Panc1 (cell line): ENCODE measurements at regions not wholly inside any gene's neighbourhood (a gene's known extent, or its start where the extent isn't known, plus 50 kb on each side); places are given as distances from the start of the nearest gene placed in this dataset.

Experiments
- ATAC-seq: fragments of 200-7000 bp; cut with Tn5 transposase; 2 replicates; pipeline ENCODE4 v1.9.1; 2020; ENCODE audit warnings: mild to moderate bottlenecking, moderate library complexity
- BruUV-seq: library from RNA; stranded (reverse); fragments of 400-500 nt; replicated peaks from 2 replicates; lab custom pipeline; 2021; lab: Mats Ljungman, UMichigan
- CTCF ChIA-PET: fragments of 300-600 bp; sonication (Branson Sonifier 250); formaldehyde crosslinking; loops from one replicate; lab custom pipeline; 2022; ENCODE audit warnings: antibody characterized with exemption; lab: Charles Lee
- POLR2A ChIA-PET: fragments of 300-600 bp; sonication (Branson Sonifier 250); formaldehyde crosslinking; loops from one replicate; lab custom pipeline; 2022; ENCODE audit warnings: antibody characterized with exemption; lab: Charles Lee
- DNase-seq: peaks from one replicate; pipeline ENCODE4 v3.0.0-alpha.2; 2010; ENCODE audit warnings: low read depth, low spot score
- H3K27ac ChIP-seq: 2 replicates; pipeline ENCODE4 v1.5.1; 2011; ENCODE audit warnings: mild to moderate bottlenecking, low read length, inconsistent platforms
- H3K27me3 ChIP-seq: fragments of 200-500 bp; sonication (Bioruptor generic); 2 replicates; pipeline ENCODE4 v1.6.0; 2014; ENCODE audit warnings: low read length, inconsistent platforms; ENCODE audit not compliant: control insufficient read depth, insufficient read depth
- H3K36me3 ChIP-seq: fragments of 200-500 bp; sonication (Bioruptor generic); 2 replicates; pipeline ENCODE4 v1.5.1; 2014; ENCODE audit warnings: inconsistent platforms, mild to moderate bottlenecking, low read length, moderate library complexity; ENCODE audit not compliant: control insufficient read depth, insufficient read depth
- H3K4me1 ChIP-seq: 2 replicates; pipeline ENCODE4 v1.5.1; 2011; ENCODE audit warnings: inconsistent platforms, mild to moderate bottlenecking, low read length, moderate library complexity; ENCODE audit not compliant: control insufficient read depth, insufficient read depth
- H3K4me3 ChIP-seq, 2 experiments: 2 replicates each; pipeline ENCODE4 v1.5.1; 2011 to 2012; ENCODE audit warnings: low read depth in 2 of 2, low read length in 2 of 2, mild to moderate bottlenecking in 2 of 2, inconsistent platforms in 1 of 2, moderate library complexity in 1 of 2
- H3K9me3 ChIP-seq: fragments of 200-500 bp; sonication (Bioruptor generic); 2 replicates; pipeline ENCODE4 v1.5.1; 2014; ENCODE audit warnings: low read depth, mild to moderate bottlenecking, inconsistent platforms, low read length, moderate library complexity; ENCODE audit not compliant: control insufficient read depth, insufficient read depth
- POLR2AphosphoS5 ChIP-seq: IDR thresholded peaks from 2 replicates; pipeline ENCODE4 v1.6.1; 2012; ENCODE audit warnings: mild to moderate bottlenecking, low read depth, low read length, moderate library complexity
- REST ChIP-seq, 2 experiments: IDR thresholded peaks; 2 replicates each; pipeline ENCODE4 v1.6.1; 2011 to 2012; ENCODE audit warnings: low read depth in 2 of 2, control low read depth in 1 of 2, low read length in 1 of 2, mild to moderate bottlenecking in 1 of 2, moderate library complexity in 1 of 2; ENCODE audit not compliant: insufficient read depth in 1 of 2
- SIN3A ChIP-seq: IDR thresholded peaks from 2 replicates; pipeline ENCODE4 v1.6.1; 2012; ENCODE audit warnings: low read depth, mild to moderate bottlenecking, low read length, moderate library complexity, borderline replicate concordance; ENCODE audit not compliant: insufficient read depth
- TCF7L2 ChIP-seq: IDR thresholded peaks from 2 replicates; pipeline ENCODE4 v1.6.1; 2011; ENCODE audit warnings: mild to moderate bottlenecking, low read depth, low read length, inconsistent platforms
- in situ Hi-C: cut with HindIII; loops from 2 replicates; pipeline ENCODE4 v1.10.0; 2016; ENCODE audit warnings: low sequenced_read_pairs, low pct_unique_long_range_greater_than_20kb
- intact Hi-C: fragments of 100-400 bp; cut with micrococcal nuclease; formaldehyde crosslinking; loops from one replicate; pipeline ENCODE4 v1.10.0; 2022; ENCODE audit not compliant: unreplicated experiment
- TF ChIP-seq, protein P1 (sequence below): fragments of 450-650 bp; IDR thresholded peaks from 2 replicates; pipeline ENCODE4 v1.5.1; 2017; ENCODE audit warnings: mild to moderate bottlenecking

DNA sequence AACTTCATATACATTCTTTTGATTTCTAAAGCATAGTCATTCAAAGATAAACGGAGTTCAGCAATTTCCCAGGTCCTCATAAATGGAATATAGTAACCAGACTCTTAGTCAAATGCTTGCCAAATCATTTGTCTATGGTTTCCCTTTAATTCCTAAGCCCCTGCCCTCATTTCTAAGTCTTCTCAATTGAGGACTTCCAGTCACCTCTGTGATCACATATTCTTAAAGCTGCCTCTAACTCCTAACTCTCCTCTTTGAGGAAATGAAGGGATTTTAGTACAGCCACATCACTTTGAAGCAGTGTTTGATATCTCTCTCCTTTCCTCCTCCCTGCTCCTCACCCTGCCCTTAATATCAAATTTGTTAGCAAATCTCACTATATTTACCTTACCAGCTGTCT, 58.7 kb downstream of the PLEKHG1 start:
- H3K4me3 ChIP-seq, result no peak overlapping the region
- H3K36me3 ChIP-seq, result no peaks in the 10 kb centered on the region
- no peaks in the 10 kb centered on the region for H3K4me1 ChIP-seq
- TF ChIP-seq TCF7L2, result no peak
- no peak for TF ChIP-seq SIN3A
- no peak for TF ChIP-seq REST (IDR thresholded peaks at IDR 0.05; ENCODE audit: insufficient read depth in 1 of 2, low read depth in 2 of 2, low read length in 1 of 2)
- TF ChIP-seq, protein P1, sequence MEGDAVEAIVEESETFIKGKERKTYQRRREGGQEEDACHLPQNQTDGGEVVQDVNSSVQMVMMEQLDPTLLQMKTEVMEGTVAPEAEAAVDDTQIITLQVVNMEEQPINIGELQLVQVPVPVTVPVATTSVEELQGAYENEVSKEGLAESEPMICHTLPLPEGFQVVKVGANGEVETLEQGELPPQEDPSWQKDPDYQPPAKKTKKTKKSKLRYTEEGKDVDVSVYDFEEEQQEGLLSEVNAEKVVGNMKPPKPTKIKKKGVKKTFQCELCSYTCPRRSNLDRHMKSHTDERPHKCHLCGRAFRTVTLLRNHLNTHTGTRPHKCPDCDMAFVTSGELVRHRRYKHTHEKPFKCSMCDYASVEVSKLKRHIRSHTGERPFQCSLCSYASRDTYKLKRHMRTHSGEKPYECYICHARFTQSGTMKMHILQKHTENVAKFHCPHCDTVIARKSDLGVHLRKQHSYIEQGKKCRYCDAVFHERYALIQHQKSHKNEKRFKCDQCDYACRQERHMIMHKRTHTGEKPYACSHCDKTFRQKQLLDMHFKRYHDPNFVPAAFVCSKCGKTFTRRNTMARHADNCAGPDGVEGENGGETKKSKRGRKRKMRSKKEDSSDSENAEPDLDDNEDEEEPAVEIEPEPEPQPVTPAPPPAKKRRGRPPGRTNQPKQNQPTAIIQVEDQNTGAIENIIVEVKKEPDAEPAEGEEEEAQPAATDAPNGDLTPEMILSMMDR, result no peak
- TF ChIP-seq POLR2AphosphoS5, result no peak
- no peak overlapping the region for H3K27ac ChIP-seq
- no peaks in the 10 kb centered on the region for H3K9me3 ChIP-seq
- ChIA-PET POLR2A (no interaction called here), CTCF (no interaction called here)
- intact Hi-C loops (no loop called here), in situ Hi-C loops (no loop called here)
- ATAC-seq (no peak), DNase-seq (no peak)
- no peaks in the 10 kb centered on the region; the same call in 1 of the 2 replicates for H3K27me3 ChIP-seq
- BruUV-seq, result no TSS peak

DNA sequence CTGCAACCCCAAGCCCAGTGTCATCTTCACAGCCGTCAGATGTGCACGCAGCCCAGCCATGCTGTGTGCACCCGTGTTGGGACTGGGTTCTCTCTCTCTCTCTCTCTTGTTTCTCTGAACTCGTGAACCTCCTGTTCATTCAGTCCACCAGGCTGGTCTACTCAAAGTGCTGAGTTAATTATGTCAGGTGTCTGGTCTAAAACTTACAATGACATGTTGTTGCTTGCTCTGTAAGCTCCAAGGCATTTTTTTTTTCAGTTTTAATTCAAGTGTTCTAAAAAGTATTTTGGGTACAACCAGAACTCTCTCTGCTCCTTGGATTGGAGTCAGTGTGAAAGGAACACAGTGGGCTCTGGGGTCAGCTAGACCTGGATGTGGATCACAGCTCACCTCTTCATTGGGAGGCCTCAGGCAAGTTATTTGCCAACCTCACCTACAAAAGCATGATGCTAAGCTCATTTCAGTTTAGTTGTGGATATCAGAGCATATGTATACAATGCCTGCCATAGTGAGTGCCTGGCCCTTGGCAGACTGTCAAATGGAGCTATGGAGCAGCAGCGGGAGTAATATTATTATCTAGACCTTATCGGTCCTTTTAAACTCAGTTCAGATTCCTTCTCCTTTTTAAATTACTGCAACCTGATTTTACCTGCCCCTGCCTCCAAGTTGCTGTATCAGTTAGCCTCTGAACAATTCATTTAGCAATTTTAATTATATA, 59.5 kb downstream of the PLEKHG1 start:
- in situ Hi-C loops (no loop called here), intact Hi-C loops (no loop called here)
- POLR2A ChIA-PET, result no interaction called here

More for the DNA sequence above, 59.5 kb downstream of the PLEKHG1 start:
- no TSS peak for BruUV-seq
- ATAC-seq, result no peak
- TF ChIP-seq POLR2AphosphoS5 (no peak), REST (IDR thresholded peaks at IDR 0.05; ENCODE audit: insufficient read depth in 1 of 2, low read depth in 2 of 2, low read length in 1 of 2) (no peak)
- TF ChIP-seq, protein P1, result no peak
- Histone ChIP-seq H3K36me3 (no peaks in the 10 kb centered on the region), H3K9me3 (no peaks in the 10 kb centered on the region), H3K4me1 (no peaks in the 10 kb centered on the region), H3K27ac (no peak overlapping the region), H3K27me3 (no peaks in the 10 kb centered on the region; the same call in 1 of the 2 replicates), H3K4me3 (no peak overlapping the region)
- CTCF ChIA-PET, result no interaction called here
- no peak for DNase-seq
